ENCODE measurements at regions not wholly inside any gene's neighbourhood (a gene's known extent, or its start where the extent isn't known, plus 50 kb on each side); places are given as distances from the start of the nearest gene placed in this dataset.

GRCh38 chr4:189780391-189780790, 160.3 kb upstream of the FRG1 start:
- H3K27me3 ChIP-seq (ENCODE audit: control insufficient read depth, insufficient read depth, low read length) = no peaks in the 10 kb centered on the region
- ChIA-PET CTCF (no interaction called here), POLR2A (no interaction called here)
- no peaks in the 10 kb centered on the region for H3K4me1 ChIP-seq (ENCODE audit: control insufficient read depth, insufficient read depth, low read length)
- intact Hi-C loops (cut with micrococcal nuclease; ENCODE audit: unreplicated experiment) (no loop called here), in situ Hi-C loops (cut with HindIII; ENCODE audit: low pct_unique_long_range_greater_than_20kb, low sequenced_read_pairs) (no loop called here)
- no peak overlapping the region for H3K4me3 ChIP-seq (ENCODE audit: low read depth in 2 of 2, low read length in 2 of 2)
- no peak for ATAC-seq
- TF ChIP-seq REST (IDR thresholded peaks at IDR 0.05; ENCODE audit: insufficient read depth in 1 of 2, low read depth in 2 of 2, low read length in 1 of 2) (no peak), CTCF (IDR thresholded peaks at IDR 0.05) (no peak), POLR2AphosphoS5 (IDR thresholded peaks at IDR 0.05; ENCODE audit: low read depth, low read length) (no peak), TCF7L2 (IDR thresholded peaks at IDR 0.05; ENCODE audit: low read depth, low read length) (no peak), SIN3A (IDR thresholded peaks at IDR 0.05; ENCODE audit: borderline replicate concordance, insufficient read depth, low read depth, low read length) (no peak)
- H3K36me3 ChIP-seq (ENCODE audit: control insufficient read depth, insufficient read depth, low read length) = no peaks in the 10 kb centered on the region
- no TSS peak for BruUV-seq (replicated peaks)
- H3K27ac ChIP-seq (ENCODE audit: low read length) = no peak overlapping the region
- no peaks in the 10 kb centered on the region for H3K9me3 ChIP-seq (ENCODE audit: control insufficient read depth, insufficient read depth, low read depth, low read length)
- DNase-seq (ENCODE audit: low read depth, low spot score) = no peak

GRCh38 chr4:189784651-189785050, 156.0 kb upstream of the FRG1 start:
- no peak for TF ChIP-seq SIN3A (IDR thresholded peaks at IDR 0.05; ENCODE audit: borderline replicate concordance, insufficient read depth, low read depth, low read length)
- TF ChIP-seq REST (IDR thresholded peaks at IDR 0.05; ENCODE audit: insufficient read depth in 1 of 2, low read depth in 2 of 2, low read length in 1 of 2) = no peak
- no peak for TF ChIP-seq POLR2AphosphoS5 (IDR thresholded peaks at IDR 0.05; ENCODE audit: low read depth, low read length)
- no peak for TF ChIP-seq CTCF (IDR thresholded peaks at IDR 0.05)
- TF ChIP-seq TCF7L2 (IDR thresholded peaks at IDR 0.05; ENCODE audit: low read depth, low read length) = no peak
- H3K27me3 ChIP-seq (ENCODE audit: control insufficient read depth, insufficient read depth, low read length) = no peaks in the 10 kb centered on the region
- intact Hi-C loops (cut with micrococcal nuclease; ENCODE audit: unreplicated experiment) = no loop called here
- POLR2A ChIA-PET = no interaction called here
- no peaks in the 10 kb centered on the region for H3K9me3 ChIP-seq (ENCODE audit: control insufficient read depth, insufficient read depth, low read depth, low read length)
- ATAC-seq (no peak), DNase-seq (ENCODE audit: low read depth, low spot score) (no peak)
- no peaks in the 10 kb centered on the region for H3K36me3 ChIP-seq (ENCODE audit: control insufficient read depth, insufficient read depth, low read length)
- H3K4me3 ChIP-seq (ENCODE audit: low read depth in 2 of 2, low read length in 2 of 2) = no peak overlapping the region
- CTCF ChIA-PET = no interaction called here
- no TSS peak for BruUV-seq (replicated peaks)
- H3K27ac ChIP-seq (ENCODE audit: low read length) = no peak overlapping the region
- H3K4me1 ChIP-seq (ENCODE audit: control insufficient read depth, insufficient read depth, low read length) = no peaks in the 10 kb centered on the region
- in situ Hi-C loops (cut with HindIII; ENCODE audit: low pct_unique_long_range_greater_than_20kb, low sequenced_read_pairs) = no loop called here
